H1 (cell line): ENCODE measurements at regions not wholly inside any gene's neighbourhood (a gene's known extent, or its start where the extent isn't known, plus 50 kb on each side); places are given as distances from the start of the nearest gene placed in this dataset.

ENCODE experiments used
- CTCF ChIP-seq, 3 experiments: IDR thresholded peaks; 1 replicate in 2 of 3; 2 replicates in 1 of 3; pipeline versions ENCODE4 v1.5.1 to v1.6.1; 2011; ENCODE audit warnings: low read length in 3 of 3, mild to moderate bottlenecking in 3 of 3, inconsistent platforms in 2 of 3, low read depth in 1 of 3, moderate library complexity in 1 of 3; ENCODE audit not compliant: insufficient read depth in 1 of 3; ENCODE audit errors: control extremely low read depth in 1 of 3
- POLR2AphosphoS5 ChIP-seq: IDR thresholded peaks from 2 replicates; pipeline ENCODE4 v1.6.1; 2011; ENCODE audit warnings: low read depth, low read length
- TBP ChIP-seq: IDR thresholded peaks from 2 replicates; pipeline ENCODE4 v1.6.1; 2011; ENCODE audit warnings: low read depth, low read length, improper control_type of control experiment

- TF ChIP-seq TBP (no peak), POLR2AphosphoS5 (no peak), CTCF (IDR thresholded peaks at IDR 0.05; ENCODE audit: control extremely low read depth in 1 of 3, insufficient read depth in 1 of 3, low read depth in 1 of 3, low read length in 3 of 3) (no peak)
Observed at GRCh38 chr2:48009256-48009655, 103.0 kb upstream of the FBXO11 start.
